ENCODE measurements at regions not wholly inside any gene's neighbourhood (a gene's known extent, or its start where the extent isn't known, plus 50 kb on each side); places are given as distances from the start of the nearest gene placed in this dataset.

DNA sequence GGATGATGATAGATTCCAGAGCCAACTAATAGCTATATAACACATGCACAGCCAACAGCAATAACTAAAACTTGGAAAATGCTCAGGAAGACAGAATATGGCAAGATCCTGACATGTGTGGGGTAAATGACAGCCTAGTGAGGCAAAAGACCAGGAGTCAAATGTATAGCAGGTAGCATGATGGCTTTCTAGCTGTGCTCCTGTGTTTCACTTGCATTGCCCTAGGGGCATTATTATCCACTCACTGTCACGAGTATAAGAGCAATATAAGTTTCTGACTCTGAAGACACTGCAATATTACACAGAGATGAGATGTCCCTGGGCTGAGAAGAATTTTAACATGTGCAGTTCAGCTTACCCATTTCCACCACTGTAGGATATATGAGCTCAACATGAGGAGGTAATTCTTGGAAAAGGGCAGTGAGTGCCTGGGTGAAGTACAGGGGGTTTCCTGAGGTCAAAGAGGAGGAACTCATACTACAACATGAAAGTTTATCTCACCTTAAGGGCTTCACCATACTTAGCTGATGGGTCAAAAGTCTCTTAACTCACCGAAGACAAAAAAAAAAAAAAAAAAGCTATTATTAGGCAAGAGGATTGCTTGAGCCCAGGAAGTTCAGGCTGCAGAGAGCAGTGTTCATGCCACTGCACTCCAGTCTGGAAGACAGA lies 1385.6 kb upstream of the SLC39A10 start:
- Histone ChIP-seq H3K4me2 (ENCODE audit: low read length) (no peak overlapping the region), H3K27me3 (ENCODE audit: low read length) (no peaks in the 10 kb centered on the region), H3K27ac (ENCODE audit: low read length) (no peak overlapping the region), H3K79me2 (ENCODE audit: low read length) (no peaks in the 10 kb centered on the region), H3K9me3 (ENCODE audit: low read length) (no peaks in the 10 kb centered on the region), H3K9ac (ENCODE audit: low read length) (no peak overlapping the region), H3F3A (ENCODE audit: low read length, unreplicated experiment) (no peaks in the 10 kb centered on the region), H3K4me1 (ENCODE audit: insufficient read depth, low read length) (no peaks in the 10 kb centered on the region), H3K4me3 (ENCODE audit: low read length) (no peak overlapping the region), H4K20me1 (ENCODE audit: low read length) (no peaks in the 10 kb centered on the region), H2AFZ (ENCODE audit: low read length) (no peak overlapping the region), H3K36me3 (ENCODE audit: low read depth, low read length) (no peaks in the 10 kb centered on the region), H3K9me2 (replicated peaks; ENCODE audit: low read length) (no peaks in the 10 kb centered on the region)
- BruUV-seq (replicated peaks), result no TSS peak
- ATAC-seq (no peak), DNase-seq (no peak)
- no peak for TF ChIP-seq EZH2 (IDR thresholded peaks at IDR 0.05; ENCODE audit: low read length, unreplicated experiment)
- ChIA-PET CTCF (interaction anchor here (0.6 kb wide), 3 partner anchors 182 to 1140 kb away, joined by 3 to 8 read pairs (median 6); no protein-coding TSS in a partner anchor), POLR2A (ENCODE audit: unreplicated experiment) (no interaction called here)
- intact Hi-C loops (cut with micrococcal nuclease), result no loop called here

DNA sequence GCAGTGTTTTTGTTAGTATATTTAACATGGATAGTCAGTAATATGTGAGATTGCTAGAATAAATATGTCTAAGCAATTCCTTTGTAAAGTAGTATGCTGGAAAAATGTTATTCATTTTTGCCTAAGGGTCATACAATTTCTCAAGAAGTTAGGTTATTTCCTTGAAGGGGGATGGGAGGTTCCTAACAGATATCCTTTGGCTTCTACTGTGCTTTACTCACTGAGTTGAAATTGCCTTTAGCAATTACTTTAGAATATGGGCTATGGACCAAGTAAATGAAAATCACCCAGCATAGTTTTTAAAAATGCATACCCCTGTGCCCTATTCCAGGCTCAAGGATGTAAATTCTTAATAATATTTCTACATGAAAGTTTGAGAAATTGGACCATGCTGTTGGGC lies 1386.4 kb upstream of the SLC39A10 start:
- Histone ChIP-seq H3K27me3 (ENCODE audit: low read length) (no peaks in the 10 kb centered on the region), H3K9me3 (ENCODE audit: low read length) (no peaks in the 10 kb centered on the region), H3K4me2 (ENCODE audit: low read length) (no peak overlapping the region), H3K4me1 (ENCODE audit: insufficient read depth, low read length) (no peaks in the 10 kb centered on the region), H3K9ac (ENCODE audit: low read length) (no peak overlapping the region), H3K27ac (ENCODE audit: low read length) (no peak overlapping the region), H2AFZ (ENCODE audit: low read length) (no peak overlapping the region), H4K20me1 (ENCODE audit: low read length) (no peaks in the 10 kb centered on the region), H3K36me3 (ENCODE audit: low read depth, low read length) (no peaks in the 10 kb centered on the region), H3F3A (ENCODE audit: low read length, unreplicated experiment) (no peaks in the 10 kb centered on the region), H3K79me2 (ENCODE audit: low read length) (no peaks in the 10 kb centered on the region), H3K4me3 (ENCODE audit: low read length) (no peak overlapping the region), H3K9me2 (replicated peaks; ENCODE audit: low read length) (no peaks in the 10 kb centered on the region)
- DNase-seq (no peak), ATAC-seq (no peak)
- BruUV-seq (replicated peaks), result no TSS peak
- CTCF ChIA-PET, result no interaction called here
- POLR2A ChIA-PET (ENCODE audit: unreplicated experiment), result no interaction called here
- intact Hi-C loops (cut with micrococcal nuclease), result no loop called here
- TF ChIP-seq, protein P1, sequence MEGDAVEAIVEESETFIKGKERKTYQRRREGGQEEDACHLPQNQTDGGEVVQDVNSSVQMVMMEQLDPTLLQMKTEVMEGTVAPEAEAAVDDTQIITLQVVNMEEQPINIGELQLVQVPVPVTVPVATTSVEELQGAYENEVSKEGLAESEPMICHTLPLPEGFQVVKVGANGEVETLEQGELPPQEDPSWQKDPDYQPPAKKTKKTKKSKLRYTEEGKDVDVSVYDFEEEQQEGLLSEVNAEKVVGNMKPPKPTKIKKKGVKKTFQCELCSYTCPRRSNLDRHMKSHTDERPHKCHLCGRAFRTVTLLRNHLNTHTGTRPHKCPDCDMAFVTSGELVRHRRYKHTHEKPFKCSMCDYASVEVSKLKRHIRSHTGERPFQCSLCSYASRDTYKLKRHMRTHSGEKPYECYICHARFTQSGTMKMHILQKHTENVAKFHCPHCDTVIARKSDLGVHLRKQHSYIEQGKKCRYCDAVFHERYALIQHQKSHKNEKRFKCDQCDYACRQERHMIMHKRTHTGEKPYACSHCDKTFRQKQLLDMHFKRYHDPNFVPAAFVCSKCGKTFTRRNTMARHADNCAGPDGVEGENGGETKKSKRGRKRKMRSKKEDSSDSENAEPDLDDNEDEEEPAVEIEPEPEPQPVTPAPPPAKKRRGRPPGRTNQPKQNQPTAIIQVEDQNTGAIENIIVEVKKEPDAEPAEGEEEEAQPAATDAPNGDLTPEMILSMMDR (conservative IDR thresholded peaks at IDR 0.05; ENCODE audit: low read depth, low read length), result no peak
- TF ChIP-seq EZH2phosphoT487 (IDR thresholded peaks at IDR 0.05; ENCODE audit: borderline replicate concordance, low read length) (no peak), EZH2 (IDR thresholded peaks at IDR 0.05; ENCODE audit: low read length, unreplicated experiment) (no peak)

DNA sequence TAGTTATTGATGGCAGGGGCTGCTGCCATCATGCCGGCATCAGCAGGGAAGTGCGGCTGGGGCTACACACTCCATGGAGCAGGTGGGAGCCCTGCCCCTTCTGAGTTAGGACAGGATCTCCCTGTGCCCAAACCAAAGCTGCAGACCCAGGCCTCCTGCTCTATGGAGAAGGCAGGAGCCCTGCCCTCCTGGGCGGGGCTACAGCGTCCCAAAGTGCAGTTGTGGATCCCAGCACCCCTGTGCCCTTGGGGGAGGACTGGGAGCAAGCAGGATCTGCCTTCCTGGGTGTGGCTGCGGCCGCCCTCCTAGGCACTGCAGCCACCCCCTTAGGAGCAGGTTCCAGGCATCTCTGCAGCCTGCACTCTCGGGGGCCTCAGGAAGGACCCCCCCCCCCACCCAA lies 1392.4 kb upstream of the SLC39A10 start:
- H3F3A ChIP-seq (ENCODE audit: low read length, unreplicated experiment), result no peaks in the 10 kb centered on the region
- H3K9me3 ChIP-seq (ENCODE audit: low read length), result no peaks in the 10 kb centered on the region
- no peak overlapping the region for H3K9ac ChIP-seq (ENCODE audit: low read length)
- H4K20me1 ChIP-seq (ENCODE audit: low read length), result no peaks in the 10 kb centered on the region
- ATAC-seq (no peak), DNase-seq (no peak)
- no peak overlapping the region for H3K4me2 ChIP-seq (ENCODE audit: low read length)
- BruUV-seq (replicated peaks), result no TSS peak
- no peaks in the 10 kb centered on the region for H3K27me3 ChIP-seq (ENCODE audit: low read length)
- H3K9me2 ChIP-seq (replicated peaks; ENCODE audit: low read length), result no peaks in the 10 kb centered on the region
- no peak overlapping the region for H3K27ac ChIP-seq (ENCODE audit: low read length)
- CTCF ChIA-PET, result no interaction called here
- intact Hi-C loops (cut with micrococcal nuclease), result no loop called here
- no peaks in the 10 kb centered on the region for H3K4me1 ChIP-seq (ENCODE audit: insufficient read depth, low read length)
- H3K36me3 ChIP-seq (ENCODE audit: low read depth, low read length), result no peaks in the 10 kb centered on the region
- TF ChIP-seq EZH2 (IDR thresholded peaks at IDR 0.05; ENCODE audit: low read length, unreplicated experiment), result no peak
- TF ChIP-seq EZH2phosphoT487 (IDR thresholded peaks at IDR 0.05; ENCODE audit: borderline replicate concordance, low read length), result no peak
- TF ChIP-seq, protein P1 (conservative IDR thresholded peaks at IDR 0.05; ENCODE audit: low read depth, low read length), result no peak
- no peak overlapping the region for H3K4me3 ChIP-seq (ENCODE audit: low read length)
- H3K79me2 ChIP-seq (ENCODE audit: low read length), result no peaks in the 10 kb centered on the region
- no peak overlapping the region for H2AFZ ChIP-seq (ENCODE audit: low read length)
- POLR2A ChIA-PET (ENCODE audit: unreplicated experiment), result no interaction called here
